Mammary epithelial cell (primary cell): ENCODE measurements at regions not wholly inside any gene's neighbourhood (a gene's known extent, or its start where the extent isn't known, plus 50 kb on each side); places are given as distances from the start of the nearest gene placed in this dataset.

Experiments used
- CTCF ChIP-seq, 2 donors: IDR thresholded peaks in 1 of 2; conservative IDR thresholded peaks in 1 of 2; 2 replicates each; pipeline ENCODE4 v1.5.1; 2011 to 2012; ENCODE audit warnings: inconsistent platforms in 2 of 2, low read length in 2 of 2, mild to moderate bottlenecking in 2 of 2, control low read depth in 1 of 2, low read depth in 1 of 2; ENCODE audit not compliant: insufficient read depth in 1 of 2; ENCODE audit errors: extremely low read depth in 1 of 2
- EZH2 ChIP-seq: IDR thresholded peaks from 2 replicates; pipeline ENCODE4 v1.6.1; 2012; ENCODE audit warnings: low read length, inconsistent platforms, borderline replicate concordance

DNA sequence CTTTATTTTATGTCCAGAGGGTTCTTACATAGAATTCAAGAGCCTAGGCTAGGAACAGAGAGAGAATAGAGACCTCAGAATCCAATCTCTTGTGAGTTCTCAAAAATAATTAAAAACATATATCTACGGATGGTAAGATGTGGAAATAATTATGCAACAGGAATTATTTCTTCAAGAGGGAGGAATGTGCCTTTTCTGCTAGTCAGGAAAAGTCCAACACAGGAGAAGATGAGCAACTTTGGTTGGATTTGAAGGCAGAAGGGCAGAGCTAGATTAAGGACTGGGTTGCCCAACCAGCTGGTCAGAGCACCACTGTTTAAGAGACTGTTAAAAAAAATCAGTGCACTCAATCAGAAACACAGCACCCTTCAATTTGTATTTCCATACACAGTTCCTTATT is 365.5 kb downstream of the ETNK1 start:
- no peak for TF ChIP-seq CTCF (conservative IDR thresholded peaks at IDR 0.05 in 1 of 2, IDR thresholded peaks at IDR 0.05 in 1 of 2; ENCODE audit: extremely low read depth in 1 of 2, insufficient read depth in 1 of 2, low read depth in 1 of 2, low read length in 2 of 2)
- TF ChIP-seq EZH2: no peak
